COLO668 (cell line): ENCODE measurements at regions not wholly inside any gene's neighbourhood (a gene's known extent, or its start where the extent isn't known, plus 50 kb on each side); places are given as distances from the start of the nearest gene placed in this dataset.
"Not testable (repeated sequence)": the region's sequence is repeated elsewhere in the genome, so short reads cannot be mapped to it uniquely, and the experiment has no call there.

Experiments used
- DNase-seq: peaks from one replicate; lab custom pipeline; 2025; ENCODE audit not compliant: unreplicated experiment; lab: John Stamatoyannopoulos, UW

DNA sequence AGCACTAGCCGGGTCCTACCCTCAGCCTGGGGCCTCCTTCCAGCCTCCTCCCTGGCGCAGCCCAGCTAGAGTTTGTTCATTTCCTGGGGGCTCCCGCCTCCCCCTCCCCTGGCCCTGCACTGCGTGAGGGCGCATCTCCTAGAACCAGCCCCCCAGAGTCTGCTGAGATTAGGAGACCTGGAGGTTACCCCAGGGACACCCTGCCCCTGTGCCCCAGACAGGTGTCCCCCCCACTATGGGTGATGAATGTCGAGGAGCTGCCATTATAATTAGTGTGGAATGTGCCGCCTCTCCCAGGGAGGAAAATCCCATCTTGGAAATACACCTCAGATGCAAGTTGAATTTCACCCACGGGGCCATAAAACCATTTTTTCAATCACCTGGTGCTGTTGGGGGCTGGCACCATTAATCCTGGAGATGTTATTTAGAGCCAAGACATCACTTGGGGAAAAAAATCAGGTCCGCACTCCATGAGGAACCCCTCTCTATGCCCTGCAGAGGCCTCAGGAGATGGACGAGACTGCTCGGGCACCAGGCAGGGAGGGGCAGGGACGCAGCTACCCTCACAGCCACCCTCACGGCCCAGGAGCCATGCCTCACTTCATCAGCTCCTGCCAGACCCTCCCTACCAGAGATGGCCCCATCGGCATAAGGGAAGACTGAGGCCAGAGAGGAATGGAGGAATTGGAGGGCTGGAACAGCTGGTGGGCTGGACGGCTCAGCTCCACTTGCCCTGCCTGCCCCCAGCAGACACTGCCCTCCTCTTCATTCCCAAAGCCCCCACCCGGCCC is 197.5 kb downstream of the IGLL1 start:
- no peak for DNase-seq

DNA sequence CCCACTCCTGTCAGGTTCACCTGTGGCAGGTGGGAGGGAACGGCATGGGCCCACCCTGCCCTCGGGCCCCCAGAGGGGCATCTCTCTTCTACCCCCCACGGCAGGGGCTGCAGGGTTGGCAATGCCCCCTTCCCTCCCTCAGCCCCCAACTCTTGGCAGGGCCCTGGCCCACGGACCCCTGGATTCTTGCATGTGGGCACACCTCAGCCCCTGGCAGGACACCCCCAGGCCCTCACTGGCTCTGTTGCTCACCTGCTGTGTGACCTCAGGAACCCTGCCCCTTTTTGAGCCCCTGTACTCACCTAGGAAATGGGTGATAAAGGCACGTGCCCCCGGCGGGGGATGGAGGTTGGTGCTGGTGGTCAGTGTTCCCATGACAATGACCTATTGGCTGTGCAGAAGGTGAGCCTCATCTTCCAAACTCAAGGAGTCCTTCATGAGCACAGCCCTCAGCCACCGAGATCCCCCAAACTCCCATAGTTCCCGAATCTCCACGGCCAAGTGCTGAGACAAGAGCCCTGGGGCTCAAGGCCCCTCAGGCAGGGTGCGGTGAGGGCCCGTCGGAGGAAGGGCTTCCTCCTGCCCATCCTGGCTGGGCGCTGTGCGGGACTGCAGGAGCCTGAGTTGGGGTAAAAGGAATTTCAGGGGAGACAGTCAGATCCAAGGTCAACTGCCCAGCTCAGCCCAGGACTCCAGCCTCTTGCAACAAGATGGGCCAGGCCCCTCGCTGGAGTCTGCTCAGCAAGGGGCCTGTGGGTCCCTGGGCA is 198.2 kb downstream of the IGLL1 start:
- DNase-seq = no peak

GRCh38 chr22:23380911-23381310 is 199.2 kb downstream of the IGLL1 start:
- no peak for DNase-seq

GRCh38 chr22:23380230-23380573 is 199.9 kb downstream of the IGLL1 start:
- DNase-seq = peak; percentile 44

DNA sequence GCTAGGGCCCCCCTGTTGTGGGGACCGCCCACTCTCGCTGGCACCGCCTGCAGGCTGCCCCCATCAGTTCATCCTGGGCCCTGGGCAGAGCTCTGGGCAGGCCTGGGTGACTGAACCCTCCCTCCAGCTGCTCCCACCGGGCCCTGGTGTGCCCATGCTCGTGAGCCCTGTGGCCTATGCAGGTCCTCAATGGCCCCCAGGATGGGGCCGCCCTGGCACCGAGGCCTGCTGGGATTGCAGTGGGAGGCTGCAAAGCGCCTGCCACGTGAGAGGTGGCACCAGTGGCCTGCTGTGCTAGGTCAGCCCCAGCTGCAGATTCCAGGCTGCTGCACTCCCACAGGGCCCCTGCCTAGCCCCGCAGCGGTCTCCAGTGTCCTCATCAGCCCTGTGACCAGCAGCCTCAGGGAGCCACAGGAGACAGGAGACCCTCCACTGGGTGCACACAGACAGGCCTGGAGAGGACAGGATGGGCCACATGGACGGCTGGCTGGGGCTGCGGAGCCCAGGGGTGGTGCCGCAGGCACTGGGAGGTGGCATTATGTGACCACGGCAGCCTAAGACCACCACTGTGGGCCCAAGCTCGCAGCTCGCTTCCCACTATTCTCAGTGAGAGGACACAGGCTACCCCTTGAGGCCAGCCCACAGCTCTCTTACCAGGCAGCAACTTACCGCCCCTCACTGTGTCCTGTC is 199.4 kb downstream of the BCR start:
- DNase-seq = not testable (repeated sequence)

DNA sequence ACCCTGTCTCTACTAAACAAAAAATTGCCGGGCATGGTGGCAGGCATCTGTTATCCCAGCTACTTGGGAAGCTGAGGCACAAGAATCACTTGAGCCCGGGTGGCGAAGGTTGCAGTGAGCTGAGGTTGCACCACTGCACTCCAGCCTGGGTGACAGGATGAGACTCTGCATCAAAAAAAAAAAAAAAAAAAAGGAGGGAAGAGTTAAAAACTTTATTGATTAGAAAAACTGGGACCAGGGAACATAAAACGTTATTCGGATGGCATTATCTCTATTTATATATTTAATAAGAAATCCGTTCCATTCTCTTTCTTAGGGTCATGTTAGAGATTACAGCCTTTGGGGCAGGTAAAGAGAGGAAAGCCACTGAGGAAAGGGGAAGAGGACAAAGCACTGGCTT is 197.5 kb downstream of the BCR start:
- no peak for DNase-seq

GRCh38 chr22:23376256-23376655 is 195.9 kb downstream of the BCR start:
- peak; percentile 42 for DNase-seq

DNA sequence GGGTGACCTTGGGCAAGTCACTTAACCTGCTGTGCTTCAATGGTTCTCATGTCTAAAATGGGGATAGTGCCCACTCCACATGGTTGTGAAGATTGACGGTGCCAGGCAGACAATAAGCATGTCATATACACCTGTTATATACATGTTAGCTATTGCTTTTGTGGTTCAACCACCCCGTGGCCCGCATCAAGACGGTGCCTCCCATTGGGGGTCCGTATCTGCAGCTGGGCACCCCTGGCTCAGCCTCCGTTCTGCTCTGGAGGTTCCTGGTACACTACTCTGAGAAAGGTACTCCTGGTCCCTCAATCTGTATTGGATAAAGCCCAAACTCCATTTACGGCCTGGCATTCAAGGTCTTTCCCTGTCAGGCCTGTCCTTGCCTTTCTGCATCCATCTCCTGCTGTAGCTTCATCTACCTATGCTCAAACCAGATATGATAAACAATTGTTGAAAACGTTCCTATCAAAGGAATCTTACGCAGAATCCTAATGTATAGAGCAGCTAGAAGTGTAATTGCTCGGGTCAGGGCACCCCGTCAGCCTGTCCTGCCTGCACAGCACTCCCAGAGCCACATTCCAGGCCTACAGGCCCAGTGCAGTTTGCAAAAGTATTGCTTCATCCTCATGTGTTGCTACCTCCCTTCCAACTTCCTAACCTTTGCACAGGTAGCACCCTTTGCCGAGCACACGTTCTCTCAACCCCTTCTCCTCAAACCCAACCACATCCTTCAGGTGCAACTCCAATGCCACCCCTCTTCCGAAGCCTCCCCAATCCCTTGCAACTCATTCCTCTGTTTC is 194.9 kb downstream of the BCR start:
- DNase-seq = no peak

- DNase-seq = no peak
Measured at GRCh38 chr22:23373601-23374000, 193.3 kb downstream of the BCR start.

GRCh38 chr22:23370251-23370650 is 189.9 kb downstream of the BCR start:
- DNase-seq = no peak

DNA sequence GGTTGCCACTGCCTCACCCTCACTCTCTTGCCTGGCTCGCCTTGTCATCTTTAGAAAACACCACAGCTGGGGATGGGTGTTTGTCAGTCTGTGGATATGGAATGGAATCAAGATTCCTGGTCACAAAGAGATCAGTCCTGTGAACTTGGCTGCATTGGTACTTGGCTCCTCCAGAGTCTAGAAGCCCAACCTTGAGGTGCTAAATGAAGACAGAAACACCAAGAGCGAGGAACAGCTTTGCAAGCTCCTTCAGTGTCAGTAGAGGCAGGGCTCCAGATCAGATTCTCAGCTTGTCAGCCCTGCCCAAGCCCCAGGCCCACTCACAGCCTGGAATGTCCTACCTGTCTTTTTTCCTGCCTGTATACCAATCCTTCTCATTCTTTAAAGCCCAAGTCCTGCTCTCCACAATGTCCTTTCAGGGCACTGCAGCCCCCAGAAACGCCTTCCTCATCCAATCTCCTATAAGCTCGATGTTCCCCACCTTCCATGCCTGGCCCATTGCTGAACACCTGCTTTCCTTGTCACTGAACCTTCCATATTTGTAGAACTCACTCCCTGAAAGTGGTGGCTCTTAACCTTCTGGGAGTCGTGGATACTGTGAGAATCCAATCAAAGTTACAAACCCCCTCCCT is 188.9 kb downstream of the BCR start:
- no peak for DNase-seq
